ENCODE measurements at regions not wholly inside any gene's neighbourhood (a gene's known extent, or its start where the extent isn't known, plus 50 kb on each side); places are given as distances from the start of the nearest gene placed in this dataset.
"Not testable (repeated sequence)": the region's sequence is repeated elsewhere in the genome, so short reads cannot be mapped to it uniquely, and the experiment has no call there.

DNA sequence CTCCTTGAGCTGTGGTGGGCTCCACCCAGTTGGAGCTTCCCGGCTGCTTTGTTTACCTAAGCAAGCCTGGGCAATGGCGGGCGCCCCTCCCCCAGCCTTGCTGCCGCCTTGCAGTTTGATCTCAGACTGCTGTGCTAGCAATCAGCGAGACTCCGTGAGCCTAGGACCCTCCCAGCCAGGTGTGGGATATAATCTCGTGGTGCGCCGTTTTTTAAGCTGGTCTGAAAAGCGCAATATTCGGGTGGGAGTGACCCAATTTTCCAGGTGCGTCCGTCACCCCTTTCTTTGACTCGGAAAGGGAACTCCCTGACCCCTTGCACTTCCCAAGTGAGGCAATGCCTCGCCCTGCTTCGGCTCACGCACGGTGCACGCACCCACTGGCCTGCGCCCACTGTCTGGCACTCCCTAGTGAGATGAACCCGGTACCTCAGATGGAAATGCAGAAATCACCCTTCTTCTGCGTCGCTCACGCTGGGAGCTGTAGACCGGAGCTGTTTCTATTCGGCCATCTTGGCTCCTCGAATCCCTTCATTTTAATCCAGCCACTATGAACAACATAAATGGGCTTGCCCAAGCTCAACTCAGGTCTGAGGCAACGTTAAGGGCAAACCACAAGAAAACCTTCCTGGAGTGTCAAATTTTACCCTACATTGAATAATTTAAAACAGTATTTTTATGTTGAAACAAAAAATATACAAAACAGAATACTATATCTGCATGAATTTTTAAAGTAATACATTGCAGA is 112.4 kb upstream of the CCDC150 start:
- TF ChIP-seq, protein P1, sequence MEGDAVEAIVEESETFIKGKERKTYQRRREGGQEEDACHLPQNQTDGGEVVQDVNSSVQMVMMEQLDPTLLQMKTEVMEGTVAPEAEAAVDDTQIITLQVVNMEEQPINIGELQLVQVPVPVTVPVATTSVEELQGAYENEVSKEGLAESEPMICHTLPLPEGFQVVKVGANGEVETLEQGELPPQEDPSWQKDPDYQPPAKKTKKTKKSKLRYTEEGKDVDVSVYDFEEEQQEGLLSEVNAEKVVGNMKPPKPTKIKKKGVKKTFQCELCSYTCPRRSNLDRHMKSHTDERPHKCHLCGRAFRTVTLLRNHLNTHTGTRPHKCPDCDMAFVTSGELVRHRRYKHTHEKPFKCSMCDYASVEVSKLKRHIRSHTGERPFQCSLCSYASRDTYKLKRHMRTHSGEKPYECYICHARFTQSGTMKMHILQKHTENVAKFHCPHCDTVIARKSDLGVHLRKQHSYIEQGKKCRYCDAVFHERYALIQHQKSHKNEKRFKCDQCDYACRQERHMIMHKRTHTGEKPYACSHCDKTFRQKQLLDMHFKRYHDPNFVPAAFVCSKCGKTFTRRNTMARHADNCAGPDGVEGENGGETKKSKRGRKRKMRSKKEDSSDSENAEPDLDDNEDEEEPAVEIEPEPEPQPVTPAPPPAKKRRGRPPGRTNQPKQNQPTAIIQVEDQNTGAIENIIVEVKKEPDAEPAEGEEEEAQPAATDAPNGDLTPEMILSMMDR (IDR thresholded peaks at IDR 0.05) = not testable (repeated sequence)
- not testable (repeated sequence) for TF ChIP-seq POLR2A (IDR thresholded peaks at IDR 0.05)
